ENCODE measurements at regions not wholly inside any gene's neighbourhood (a gene's known extent, or its start where the extent isn't known, plus 50 kb on each side); places are given as distances from the start of the nearest gene placed in this dataset.

- TF ChIP-seq, protein P1, sequence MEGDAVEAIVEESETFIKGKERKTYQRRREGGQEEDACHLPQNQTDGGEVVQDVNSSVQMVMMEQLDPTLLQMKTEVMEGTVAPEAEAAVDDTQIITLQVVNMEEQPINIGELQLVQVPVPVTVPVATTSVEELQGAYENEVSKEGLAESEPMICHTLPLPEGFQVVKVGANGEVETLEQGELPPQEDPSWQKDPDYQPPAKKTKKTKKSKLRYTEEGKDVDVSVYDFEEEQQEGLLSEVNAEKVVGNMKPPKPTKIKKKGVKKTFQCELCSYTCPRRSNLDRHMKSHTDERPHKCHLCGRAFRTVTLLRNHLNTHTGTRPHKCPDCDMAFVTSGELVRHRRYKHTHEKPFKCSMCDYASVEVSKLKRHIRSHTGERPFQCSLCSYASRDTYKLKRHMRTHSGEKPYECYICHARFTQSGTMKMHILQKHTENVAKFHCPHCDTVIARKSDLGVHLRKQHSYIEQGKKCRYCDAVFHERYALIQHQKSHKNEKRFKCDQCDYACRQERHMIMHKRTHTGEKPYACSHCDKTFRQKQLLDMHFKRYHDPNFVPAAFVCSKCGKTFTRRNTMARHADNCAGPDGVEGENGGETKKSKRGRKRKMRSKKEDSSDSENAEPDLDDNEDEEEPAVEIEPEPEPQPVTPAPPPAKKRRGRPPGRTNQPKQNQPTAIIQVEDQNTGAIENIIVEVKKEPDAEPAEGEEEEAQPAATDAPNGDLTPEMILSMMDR (IDR thresholded peaks at IDR 0.05): no peak
- no peak for TF ChIP-seq POLR2A (IDR thresholded peaks at IDR 0.05)
These were observed 66.6 kb upstream of the HS3ST1 start for GRCh38 chr4:11495291-11495690.

Data from right lobe of liver (tissue), 4 donors.